Liver (tissue), 3 donors: ENCODE measurements at regions not wholly inside any gene's neighbourhood (a gene's known extent, or its start where the extent isn't known, plus 50 kb on each side); places are given as distances from the start of the nearest gene placed in this dataset.

ENCODE experiments used
- CTCF ChIP-seq: fragments of 150-350 bp; IDR thresholded peaks from 2 replicates; pipeline ENCODE4 v1.5.1; 2017; ENCODE audit warnings: improper control_type of control experiment, low read depth, low read length; ENCODE audit not compliant: missing input control
- JUND ChIP-seq, 2 donors: IDR thresholded peaks; 2 replicates each; pipeline ENCODE4 v1.6.1; 2016; ENCODE audit warnings: antibody characterized with exemption in 2 of 2
- TF ChIP-seq, protein P1 (sequence below): IDR thresholded peaks from 2 replicates; pipeline ENCODE4 v1.6.1; 2016; ENCODE audit warnings: antibody characterized with exemption
- donor health status: healthy.
- donor health status: healthy.

GRCh38 chr15:88983861-88984429 lies 70.8 kb upstream of the MFGE8 start:
- TF ChIP-seq JUND (IDR thresholded peaks at IDR 0.05) (no peak), CTCF (no peak)
- TF ChIP-seq, protein P1, sequence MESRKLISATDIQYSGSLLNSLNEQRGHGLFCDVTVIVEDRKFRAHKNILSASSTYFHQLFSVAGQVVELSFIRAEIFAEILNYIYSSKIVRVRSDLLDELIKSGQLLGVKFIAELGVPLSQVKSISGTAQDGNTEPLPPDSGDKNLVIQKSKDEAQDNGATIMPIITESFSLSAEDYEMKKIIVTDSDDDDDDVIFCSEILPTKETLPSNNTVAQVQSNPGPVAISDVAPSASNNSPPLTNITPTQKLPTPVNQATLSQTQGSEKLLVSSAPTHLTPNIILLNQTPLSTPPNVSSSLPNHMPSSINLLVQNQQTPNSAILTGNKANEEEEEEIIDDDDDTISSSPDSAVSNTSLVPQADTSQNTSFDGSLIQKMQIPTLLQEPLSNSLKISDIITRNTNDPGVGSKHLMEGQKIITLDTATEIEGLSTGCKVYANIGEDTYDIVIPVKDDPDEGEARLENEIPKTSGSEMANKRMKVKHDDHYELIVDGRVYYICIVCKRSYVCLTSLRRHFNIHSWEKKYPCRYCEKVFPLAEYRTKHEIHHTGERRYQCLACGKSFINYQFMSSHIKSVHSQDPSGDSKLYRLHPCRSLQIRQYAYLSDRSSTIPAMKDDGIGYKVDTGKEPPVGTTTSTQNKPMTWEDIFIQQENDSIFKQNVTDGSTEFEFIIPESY = no peak
